BE2C (cell line): ENCODE measurements at regions not wholly inside any gene's neighbourhood (a gene's known extent, or its start where the extent isn't known, plus 50 kb on each side); places are given as distances from the start of the nearest gene placed in this dataset.

ENCODE experiments used
- DNase-seq: peaks from one replicate; pipeline ENCODE4 v3.0.0-alpha.2; 2020
- H3K27me3 ChIP-seq: fragments of 250-450 bp; sonication (Bioruptor Pico); 2 replicates; pipeline ENCODE4 v1.5.1; 2020; ENCODE audit warnings: mild to moderate bottlenecking
- H3K36me3 ChIP-seq: fragments of 250-450 bp; sonication (Bioruptor Pico); 2 replicates; pipeline ENCODE4 v1.5.1; 2020; ENCODE audit warnings: mild to moderate bottlenecking
- H3K4me1 ChIP-seq: fragments of 250-450 bp; sonication (Bioruptor Pico); 2 replicates; pipeline ENCODE4 v1.5.1; 2020
- H3K4me3 ChIP-seq: 2 replicates; pipeline ENCODE4 v1.5.1; 2011; ENCODE audit warnings: low read depth, low read length
- H3K9me3 ChIP-seq: fragments of 250-450 bp; sonication (Bioruptor Pico); 2 replicates; pipeline ENCODE4 v1.5.1; 2020
- CTCF ChIP-seq: IDR thresholded peaks from 2 replicates; pipeline ENCODE4 v1.5.1; 2012; ENCODE audit warnings: mild to moderate bottlenecking, low read depth, low read length

- Histone ChIP-seq H3K27me3 (no peaks in the 10 kb centered on the region), H3K9me3 (no peaks in the 10 kb centered on the region)
- DNase-seq: no peak
These were observed 77.0 kb downstream of the FOXA2 start for GRCh38 chr20:22507240-22507961.

DNA sequence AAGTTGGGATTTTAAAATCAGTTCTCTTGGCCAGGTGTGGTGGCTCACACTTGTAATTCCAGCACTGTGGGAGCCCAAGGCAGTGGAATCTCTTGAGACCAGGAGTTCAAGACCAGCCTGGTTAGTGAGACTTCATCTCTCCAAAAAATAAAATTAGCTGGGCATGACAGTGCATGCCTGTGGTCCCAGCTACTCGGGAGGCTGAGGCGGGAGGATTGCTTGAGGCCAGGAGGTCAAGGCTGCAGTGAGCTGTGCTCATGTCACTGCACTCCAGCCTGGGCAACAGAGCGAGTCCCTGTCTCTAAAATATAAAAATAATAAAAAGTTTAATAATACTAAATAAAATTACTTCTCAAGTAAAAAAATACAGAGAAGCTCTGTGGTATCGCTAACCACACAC, 77.5 kb downstream of the FOXA2 start:
- DNase-seq: no peak
- Histone ChIP-seq H3K4me1 (no peaks in the 10 kb centered on the region), H3K36me3 (no peaks in the 10 kb centered on the region), H3K4me3 (no peak overlapping the region), H3K27me3 (no peaks in the 10 kb centered on the region), H3K9me3 (no peaks in the 10 kb centered on the region)
- no peak for TF ChIP-seq CTCF

More at GRCh38 chr20:22507240-22507961, 77.0 kb downstream of the FOXA2 start:
- TF ChIP-seq CTCF: no peak
- H3K36me3 ChIP-seq: no peaks in the 10 kb centered on the region
- no peaks in the 10 kb centered on the region for H3K4me1 ChIP-seq
- H3K4me3 ChIP-seq: no peak overlapping the region

DNA sequence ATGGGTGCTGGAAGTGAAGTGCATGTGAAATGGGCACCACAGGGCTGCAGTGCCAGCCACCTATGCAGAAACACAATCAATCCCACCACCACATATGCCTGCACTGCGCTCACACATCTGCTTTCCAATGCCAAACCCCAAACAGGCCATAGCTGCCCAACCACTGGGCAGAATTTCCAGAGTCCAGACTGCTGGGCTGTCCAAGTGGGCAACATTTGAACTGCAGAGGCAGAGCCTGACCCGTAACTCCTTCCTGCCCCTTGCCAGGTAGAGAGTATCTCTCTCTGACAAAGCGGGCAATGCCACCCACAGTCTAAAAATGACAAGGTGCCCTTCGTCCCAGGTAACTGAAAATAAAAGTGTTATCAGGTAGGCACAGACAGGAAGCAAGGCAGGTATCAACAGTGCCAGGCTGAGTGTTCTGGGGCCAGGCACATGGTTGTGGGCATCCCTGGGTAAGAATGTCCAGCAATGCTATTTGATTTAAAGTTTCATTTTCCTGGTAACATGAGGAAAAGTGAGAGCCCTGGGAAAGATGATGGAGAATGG, 79.5 kb downstream of the FOXA2 start:
- DNase-seq: no peak
- H3K4me1 ChIP-seq: no peaks in the 10 kb centered on the region
- H3K36me3 ChIP-seq: no peaks in the 10 kb centered on the region
- no peaks in the 10 kb centered on the region for H3K27me3 ChIP-seq
- H3K4me3 ChIP-seq: no peak overlapping the region
- no peaks in the 10 kb centered on the region for H3K9me3 ChIP-seq
- TF ChIP-seq CTCF: no peak

GRCh38 chr20:22503577-22503976, 80.8 kb downstream of the FOXA2 start:
- DNase-seq: no peak
- no peak for TF ChIP-seq CTCF
- no peaks in the 10 kb centered on the region for H3K36me3 ChIP-seq
- H3K27me3 ChIP-seq: no peaks in the 10 kb centered on the region
- no peak overlapping the region for H3K4me3 ChIP-seq
- H3K9me3 ChIP-seq: no peaks in the 10 kb centered on the region
- H3K4me1 ChIP-seq: no peaks in the 10 kb centered on the region

GRCh38 chr20:22502731-22503191, 81.6 kb downstream of the FOXA2 start:
- Histone ChIP-seq H3K4me1 (no peaks in the 10 kb centered on the region), H3K4me3 (no peak overlapping the region), H3K9me3 (no peaks in the 10 kb centered on the region), H3K36me3 (no peaks in the 10 kb centered on the region), H3K27me3 (no peaks in the 10 kb centered on the region)
- DNase-seq: no peak
- no peak for TF ChIP-seq CTCF

- DNase-seq: no peak
- Histone ChIP-seq H3K27me3 (no peaks in the 10 kb centered on the region), H3K4me3 (no peak overlapping the region), H3K9me3 (no peaks in the 10 kb centered on the region), H3K4me1 (no peaks in the 10 kb centered on the region), H3K36me3 (no peaks in the 10 kb centered on the region)
- no peak for TF ChIP-seq CTCF
These were observed 82.6 kb downstream of the FOXA2 start for GRCh38 chr20:22501566-22502344.
